ENCODE measurements at regions not wholly inside any gene's neighbourhood (a gene's known extent, or its start where the extent isn't known, plus 50 kb on each side); places are given as distances from the start of the nearest gene placed in this dataset.

DNA sequence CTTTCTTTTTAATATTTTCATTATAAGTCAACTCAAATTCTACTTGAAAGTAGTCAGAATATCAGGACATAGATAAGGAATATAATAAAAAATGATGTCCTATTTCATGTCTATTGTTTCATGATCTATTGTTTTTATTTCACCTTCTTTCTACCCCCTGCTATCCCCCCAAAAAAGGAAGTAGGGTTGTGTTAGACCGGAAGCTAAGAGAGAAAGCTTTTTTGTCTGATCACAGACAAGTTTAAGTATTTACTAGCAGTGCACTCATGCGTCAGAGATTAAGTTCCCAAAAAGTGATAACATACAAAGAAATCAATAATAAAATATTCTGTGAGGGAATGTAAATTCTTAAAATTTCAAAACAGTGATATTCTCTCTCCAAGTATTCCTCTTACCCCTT is 447.1 kb upstream of the CNTNAP5 start:
- TF ChIP-seq EZH2 (IDR thresholded peaks at IDR 0.05; ENCODE audit: borderline replicate concordance, low read depth, low read length, severe bottlenecking) = no peak
- TF ChIP-seq, protein P1, sequence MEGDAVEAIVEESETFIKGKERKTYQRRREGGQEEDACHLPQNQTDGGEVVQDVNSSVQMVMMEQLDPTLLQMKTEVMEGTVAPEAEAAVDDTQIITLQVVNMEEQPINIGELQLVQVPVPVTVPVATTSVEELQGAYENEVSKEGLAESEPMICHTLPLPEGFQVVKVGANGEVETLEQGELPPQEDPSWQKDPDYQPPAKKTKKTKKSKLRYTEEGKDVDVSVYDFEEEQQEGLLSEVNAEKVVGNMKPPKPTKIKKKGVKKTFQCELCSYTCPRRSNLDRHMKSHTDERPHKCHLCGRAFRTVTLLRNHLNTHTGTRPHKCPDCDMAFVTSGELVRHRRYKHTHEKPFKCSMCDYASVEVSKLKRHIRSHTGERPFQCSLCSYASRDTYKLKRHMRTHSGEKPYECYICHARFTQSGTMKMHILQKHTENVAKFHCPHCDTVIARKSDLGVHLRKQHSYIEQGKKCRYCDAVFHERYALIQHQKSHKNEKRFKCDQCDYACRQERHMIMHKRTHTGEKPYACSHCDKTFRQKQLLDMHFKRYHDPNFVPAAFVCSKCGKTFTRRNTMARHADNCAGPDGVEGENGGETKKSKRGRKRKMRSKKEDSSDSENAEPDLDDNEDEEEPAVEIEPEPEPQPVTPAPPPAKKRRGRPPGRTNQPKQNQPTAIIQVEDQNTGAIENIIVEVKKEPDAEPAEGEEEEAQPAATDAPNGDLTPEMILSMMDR (IDR thresholded peaks at IDR 0.05; ENCODE audit: borderline replicate concordance, extremely low read depth, low read length, poor library complexity, severe bottlenecking) = no peak

Data from DND-41 (cell line).